Ramos (cell line): ENCODE measurements at regions not wholly inside any gene's neighbourhood (a gene's known extent, or its start where the extent isn't known, plus 50 kb on each side); places are given as distances from the start of the nearest gene placed in this dataset.
"Not testable (repeated sequence)": the region's sequence is repeated elsewhere in the genome, so short reads cannot be mapped to it uniquely, and the experiment has no call there.

Source experiments
- in situ Hi-C: fragments of 300-500 bp; cut with MboI; formaldehyde crosslinking; loops from one replicate; pipeline ENCODE4 v1.14.3; 2022; ENCODE audit warnings: low sequenced_read_pairs; ENCODE audit not compliant: unreplicated experiment

DNA sequence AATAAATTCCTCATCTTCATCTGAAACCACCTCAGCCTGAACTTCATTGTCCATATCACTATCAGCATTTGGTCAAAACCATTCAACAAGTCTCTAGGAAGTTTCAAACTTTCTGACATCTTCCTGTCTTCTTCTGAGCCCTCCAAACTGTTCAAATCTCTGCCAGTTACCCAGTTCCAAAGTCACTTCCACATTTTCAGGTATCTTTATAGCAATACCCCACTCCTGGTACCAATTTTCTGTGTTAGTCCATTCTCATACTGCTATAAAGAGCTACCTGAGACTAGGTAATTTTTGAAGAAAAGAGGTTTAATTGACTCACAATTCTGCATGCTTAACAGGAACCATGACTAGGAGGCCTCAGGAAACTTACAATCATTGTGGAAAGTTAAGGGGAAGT lies 250.4 kb downstream of the SLITRK6 start:
- in situ Hi-C loops = not testable (repeated sequence)

DNA sequence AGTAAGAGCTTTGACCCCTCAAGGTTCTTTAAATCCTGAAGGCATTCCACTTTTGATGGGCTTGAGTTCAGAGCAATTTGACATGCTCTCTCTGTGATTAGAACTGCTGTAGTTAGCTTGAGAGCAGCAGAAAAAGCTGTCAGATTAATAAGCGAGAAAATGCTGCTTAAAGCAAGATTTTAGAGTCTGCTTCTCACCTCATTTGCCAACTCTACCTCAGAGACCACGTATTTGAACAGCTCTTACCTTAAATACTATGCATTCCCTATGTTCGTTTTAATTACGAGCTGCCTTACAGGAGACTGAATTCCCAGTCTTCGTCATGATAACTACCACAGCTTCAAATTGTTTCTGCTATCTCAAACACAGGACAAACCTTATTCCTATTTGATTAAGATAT lies 253.4 kb downstream of the SLITRK6 start:
- in situ Hi-C loops = no loop called here

DNA sequence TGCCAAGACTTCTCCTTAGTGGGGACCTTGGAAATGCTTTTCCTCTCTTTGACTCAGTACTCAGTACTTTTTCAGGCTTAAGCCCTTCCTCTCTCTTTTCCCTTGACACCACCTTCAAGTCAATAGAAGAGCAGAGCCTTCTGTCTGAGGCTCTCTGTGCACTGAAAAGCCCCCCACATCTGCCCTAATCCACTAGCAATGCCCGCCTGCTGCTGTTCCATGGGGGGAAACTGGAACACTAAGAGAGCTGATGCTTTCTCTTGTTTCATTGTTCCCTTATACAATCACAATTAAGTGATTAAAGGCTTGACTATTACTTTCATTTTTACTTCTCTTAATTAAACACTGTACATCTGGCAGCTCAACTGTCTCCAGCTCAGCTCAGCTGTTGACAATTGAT lies 254.5 kb downstream of the SLITRK6 start:
- in situ Hi-C loops = no loop called here

DNA sequence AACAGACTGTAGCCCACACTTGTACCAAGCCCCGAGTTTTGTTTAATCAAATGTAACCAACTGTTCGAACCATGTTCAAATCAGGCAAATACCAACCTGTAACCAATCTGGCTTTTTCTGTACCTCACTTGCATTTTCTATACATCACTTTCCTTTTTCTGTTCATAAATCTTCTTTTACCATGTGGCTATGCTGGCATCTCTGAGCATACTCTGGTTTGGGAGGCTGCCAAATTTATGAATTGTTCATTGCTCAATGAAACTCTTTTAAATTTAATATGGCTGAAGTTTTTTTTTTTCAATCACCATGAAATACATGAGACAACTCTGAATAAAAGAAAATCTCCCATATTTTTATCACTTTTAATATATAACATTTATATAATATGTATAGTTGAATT lies 256.1 kb downstream of the SLITRK6 start:
- in situ Hi-C loops = no loop called here

DNA sequence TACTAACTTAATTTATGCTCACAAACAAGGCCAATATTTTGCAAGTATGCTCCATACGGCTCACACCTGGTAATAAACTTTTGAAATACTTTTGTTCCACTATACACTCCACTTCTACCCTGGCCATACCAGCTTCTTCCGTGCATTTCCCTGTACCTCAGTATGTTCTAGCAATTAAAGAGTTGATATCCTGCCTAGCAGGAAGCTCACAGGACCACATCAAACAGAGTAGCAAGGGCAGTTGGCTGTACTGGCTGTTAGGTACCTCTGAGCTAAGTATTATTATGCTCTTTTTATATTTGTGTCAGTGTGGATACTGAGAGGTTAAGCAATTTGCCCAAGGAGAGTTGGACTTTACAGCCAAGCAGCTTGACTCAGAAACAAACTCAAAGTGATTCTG lies 257.7 kb downstream of the SLITRK6 start:
- in situ Hi-C loops = no loop called here

DNA sequence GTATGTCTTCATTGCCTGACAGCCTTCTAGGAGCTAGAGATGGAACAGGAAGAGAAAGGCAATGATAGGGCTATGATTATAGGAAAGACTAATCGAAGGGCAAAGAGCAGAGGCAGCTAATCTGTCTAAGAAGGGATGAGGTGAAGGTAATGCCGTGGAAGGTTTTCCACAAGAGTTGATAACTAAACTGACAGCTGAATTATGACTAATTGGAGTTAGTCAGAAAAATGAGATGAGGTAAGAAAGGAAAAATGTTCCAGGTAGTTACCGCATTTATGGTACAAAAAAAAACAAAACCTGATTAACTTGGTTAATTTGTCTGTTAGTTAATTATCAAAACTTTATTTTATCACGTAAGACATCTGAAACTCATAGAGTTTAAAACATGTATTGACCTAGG lies 260.3 kb downstream of the SLITRK6 start:
- in situ Hi-C loops = no loop called here

DNA sequence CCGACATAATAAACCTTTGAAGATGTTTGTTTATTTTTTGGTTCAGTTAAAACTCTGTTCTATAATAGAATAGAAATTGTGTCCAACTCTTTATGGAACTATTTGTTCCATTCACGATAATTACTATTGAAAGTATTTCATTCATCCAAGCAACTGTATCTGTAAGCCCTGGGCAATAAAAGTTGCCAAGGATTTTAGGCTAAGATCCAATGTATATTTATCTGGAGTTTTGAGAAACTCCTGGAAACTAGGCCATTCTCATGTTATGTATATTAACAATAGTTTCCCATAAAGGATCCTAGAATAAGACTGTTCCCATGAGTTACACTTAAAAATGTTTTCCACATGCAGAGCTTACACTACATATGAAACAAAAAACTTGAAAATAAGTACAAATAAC lies 261.6 kb downstream of the SLITRK6 start:
- in situ Hi-C loops = no loop called here

DNA sequence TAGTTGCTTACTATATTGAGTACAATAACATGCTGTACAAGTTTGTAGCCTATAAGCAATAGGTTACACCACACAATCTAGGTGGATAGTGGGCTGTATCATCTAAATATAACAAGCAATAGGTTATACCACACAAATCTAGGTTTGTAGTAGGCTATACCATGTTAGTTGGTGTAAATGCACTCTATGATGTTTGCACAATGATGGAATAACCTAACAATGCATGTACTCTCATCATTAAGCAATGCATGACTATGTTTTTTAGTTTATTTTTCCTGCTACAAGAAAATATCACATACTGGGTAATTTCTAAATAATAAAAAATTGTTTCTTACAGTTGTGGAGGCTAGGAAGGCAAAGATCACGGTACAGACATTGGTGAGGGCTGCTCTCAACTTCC lies 262.5 kb downstream of the SLITRK6 start:
- in situ Hi-C loops = no loop called here

DNA sequence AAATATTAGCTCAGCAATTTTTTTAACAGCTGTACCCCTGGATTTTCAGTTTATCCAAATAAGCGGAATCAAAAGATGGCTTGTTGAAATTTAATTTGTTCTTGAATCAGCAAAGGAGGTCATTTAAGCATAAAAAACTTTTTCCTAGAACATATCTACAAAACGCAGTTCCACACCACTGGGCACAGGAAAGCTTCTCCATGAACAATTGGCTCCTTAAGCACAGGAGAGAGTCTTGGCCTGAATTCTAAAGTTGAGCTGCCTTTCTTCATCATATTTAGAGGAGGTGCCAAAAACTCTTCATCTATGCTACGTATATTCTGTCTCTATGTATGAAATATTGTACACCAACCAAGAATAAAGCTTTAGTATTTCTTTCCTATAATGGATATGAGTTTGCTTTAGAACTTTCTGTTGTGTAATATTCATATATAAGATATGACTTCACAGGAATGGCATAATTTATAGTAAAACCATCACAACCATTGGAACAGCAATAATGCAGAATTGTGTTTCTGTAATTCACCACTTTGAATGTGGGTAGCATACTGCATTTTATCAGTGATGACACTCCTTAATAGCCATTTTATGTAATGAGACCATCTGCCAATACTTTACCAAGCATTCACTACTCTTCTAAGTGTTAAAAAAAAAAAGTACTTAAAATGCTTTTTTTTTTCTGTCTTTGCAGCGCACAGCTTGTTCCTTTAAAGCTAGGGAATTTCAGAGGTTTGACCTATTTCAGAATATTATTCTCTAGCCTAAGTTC lies 263.7 kb downstream of the SLITRK6 start:
- in situ Hi-C loops = no loop called here

DNA sequence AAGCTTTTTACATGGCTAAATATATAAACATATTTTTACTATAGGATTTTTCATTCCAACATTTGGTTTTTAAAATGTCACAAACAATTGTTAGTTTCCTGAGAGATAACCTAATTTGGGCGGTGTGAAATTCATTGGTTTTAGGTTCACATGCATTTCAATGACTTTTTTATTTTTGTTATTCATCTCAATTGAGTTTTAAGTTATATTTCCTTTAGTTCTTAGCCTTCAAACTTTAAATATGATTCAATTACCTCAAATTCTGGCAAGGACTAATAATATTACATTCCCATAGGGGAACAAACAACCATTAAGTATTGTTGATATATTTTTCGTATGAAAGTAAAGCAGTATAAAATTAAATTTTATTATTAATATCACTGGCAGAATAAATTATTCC lies 265.3 kb downstream of the SLITRK6 start:
- in situ Hi-C loops = no loop called here

DNA sequence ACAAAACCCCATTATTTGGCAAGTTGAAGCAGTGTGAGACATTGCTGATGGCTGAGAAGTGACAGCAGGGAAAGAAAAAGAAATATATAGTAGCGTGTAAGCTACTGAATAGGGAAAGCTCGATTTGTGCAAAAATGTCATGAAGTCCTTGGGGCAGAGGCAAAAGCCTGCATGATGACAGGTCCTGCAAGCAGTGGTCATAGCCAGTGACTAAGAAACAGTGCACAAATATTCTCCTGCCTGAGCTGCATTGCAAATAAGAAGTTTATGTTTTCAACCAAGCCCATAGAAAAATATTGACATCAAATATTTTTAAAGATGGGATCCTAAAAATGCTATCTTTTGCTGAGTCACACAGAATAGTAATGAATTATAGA lies 270.0 kb downstream of the SLITRK6 start:
- in situ Hi-C loops = no loop called here

DNA sequence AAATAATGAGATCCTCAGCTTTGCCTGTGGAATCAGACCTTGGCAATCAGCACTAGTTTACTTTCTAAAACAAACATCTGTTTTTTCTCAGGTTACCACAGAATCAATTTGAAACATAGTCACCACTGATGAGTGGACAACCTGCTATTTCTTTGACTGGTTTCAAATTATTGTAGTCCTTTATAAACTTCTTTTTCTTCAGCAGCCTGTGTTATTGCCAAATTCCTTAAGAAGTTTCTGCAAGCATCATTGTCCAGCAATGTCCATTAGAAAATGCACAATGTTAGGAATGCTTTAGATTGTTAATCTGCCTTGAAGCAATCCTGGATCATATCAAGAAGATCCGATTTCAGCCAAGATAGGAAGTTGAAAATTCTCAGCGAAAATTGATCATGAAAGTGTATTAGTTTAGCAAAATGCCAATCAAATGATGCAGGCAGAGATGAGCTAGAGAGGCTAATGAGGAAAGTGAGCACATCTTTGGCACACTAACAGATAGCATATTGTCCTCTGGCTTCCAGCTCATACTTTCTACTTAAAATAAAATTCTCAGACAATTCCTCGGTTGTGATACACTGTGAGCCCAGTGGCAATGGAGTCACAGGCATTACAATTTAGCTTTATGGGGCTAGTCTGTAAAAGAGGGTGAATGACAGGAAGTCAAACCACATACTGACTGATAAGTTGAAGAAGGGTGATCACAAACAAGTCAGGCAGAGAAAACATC lies 270.6 kb downstream of the SLITRK6 start:
- in situ Hi-C loops = no loop called here

DNA sequence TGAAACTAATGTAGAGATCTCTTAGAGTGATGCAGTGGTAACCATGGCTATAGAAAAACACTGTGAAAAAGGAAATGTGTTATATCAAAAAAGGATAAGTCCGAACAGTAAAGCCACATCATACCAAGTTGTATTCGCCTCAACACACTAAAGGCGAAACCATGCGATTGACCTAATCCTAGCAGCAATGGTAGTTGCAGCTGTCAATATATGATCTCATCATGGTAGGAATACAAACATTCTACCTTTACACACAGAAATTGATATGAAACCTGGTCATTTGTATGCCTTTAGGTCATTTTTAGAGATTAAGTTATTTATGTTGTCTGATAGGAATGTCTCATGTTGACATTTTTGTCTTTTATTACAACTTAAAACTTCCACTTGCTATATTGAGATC lies 271.9 kb downstream of the SLITRK6 start:
- in situ Hi-C loops = no loop called here

DNA sequence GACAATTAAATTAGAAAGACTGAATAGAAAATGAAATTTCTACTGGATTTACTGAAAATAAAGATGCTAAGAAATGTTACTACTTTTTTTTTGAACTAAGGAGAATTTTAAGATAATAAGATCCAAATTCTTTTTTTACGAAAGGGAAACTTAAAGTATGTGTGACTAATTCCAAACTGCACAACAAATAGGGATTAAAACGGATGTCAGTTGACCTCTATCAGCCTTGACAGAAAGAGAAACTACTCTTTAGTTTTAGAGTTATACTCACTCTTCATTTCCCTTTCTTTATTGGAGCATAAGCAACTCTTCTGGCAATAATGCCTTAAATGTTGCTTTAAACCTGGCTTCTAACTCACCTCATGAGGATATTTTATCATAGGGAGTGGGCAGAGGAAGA lies 273.8 kb downstream of the SLITRK6 start:
- in situ Hi-C loops = no loop called here

DNA sequence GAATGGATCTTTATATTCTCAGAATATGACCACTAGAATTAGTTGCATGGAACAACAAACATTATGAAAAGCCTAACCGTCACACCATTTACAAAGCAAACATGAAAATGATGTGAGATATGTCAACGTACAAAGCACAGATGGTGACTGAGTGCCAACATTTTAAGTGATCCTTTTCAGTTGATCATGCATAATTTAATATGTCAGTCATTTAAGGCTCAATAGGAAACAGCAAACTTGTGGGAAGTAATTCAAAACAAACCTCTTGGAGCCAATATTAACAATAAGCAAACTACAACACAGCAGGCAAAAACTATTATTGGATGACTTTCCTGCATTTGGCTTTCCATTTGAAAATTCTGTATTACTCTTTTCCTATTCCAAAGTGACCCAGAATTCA lies 277.6 kb downstream of the SLITRK6 start:
- in situ Hi-C loops = no loop called here

DNA sequence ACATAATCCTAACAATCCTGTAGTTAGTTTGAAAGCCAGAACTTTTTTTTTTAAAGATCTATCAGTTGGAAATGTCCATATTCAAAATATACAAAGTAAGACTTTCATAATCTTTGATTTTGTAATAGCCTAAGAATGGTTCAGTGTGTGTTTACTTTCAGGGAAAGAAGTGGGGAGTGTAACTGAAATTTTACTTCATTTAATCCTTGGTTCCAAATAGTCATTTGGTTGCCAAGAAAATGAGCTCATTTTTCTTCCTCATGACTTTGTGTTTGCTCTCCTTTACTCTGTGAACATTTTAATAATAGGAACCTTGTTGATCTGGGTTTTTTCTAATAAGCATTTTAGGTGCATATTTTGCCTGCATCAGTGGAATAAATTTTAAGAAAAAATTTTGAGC lies 278.8 kb downstream of the SLITRK6 start:
- in situ Hi-C loops = no loop called here

DNA sequence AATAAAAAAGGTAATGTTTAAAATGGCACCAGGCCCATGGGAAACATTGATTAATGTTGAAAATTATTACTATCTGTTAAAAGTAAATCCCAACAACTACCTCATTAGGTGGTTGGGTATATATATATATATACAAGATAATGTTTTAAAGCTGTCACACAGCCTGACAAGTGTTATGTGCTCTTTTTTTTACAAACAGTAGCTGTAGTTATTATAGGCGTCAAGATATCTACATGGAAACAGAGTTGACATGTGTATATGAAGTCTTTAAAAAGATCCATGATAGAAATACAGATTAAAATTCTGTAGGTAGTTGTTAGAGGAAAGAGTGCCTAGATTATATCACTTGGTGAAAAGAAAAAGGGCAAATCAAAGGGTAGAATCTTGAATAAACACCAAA lies 279.9 kb downstream of the SLITRK6 start:
- in situ Hi-C loops = no loop called here

DNA sequence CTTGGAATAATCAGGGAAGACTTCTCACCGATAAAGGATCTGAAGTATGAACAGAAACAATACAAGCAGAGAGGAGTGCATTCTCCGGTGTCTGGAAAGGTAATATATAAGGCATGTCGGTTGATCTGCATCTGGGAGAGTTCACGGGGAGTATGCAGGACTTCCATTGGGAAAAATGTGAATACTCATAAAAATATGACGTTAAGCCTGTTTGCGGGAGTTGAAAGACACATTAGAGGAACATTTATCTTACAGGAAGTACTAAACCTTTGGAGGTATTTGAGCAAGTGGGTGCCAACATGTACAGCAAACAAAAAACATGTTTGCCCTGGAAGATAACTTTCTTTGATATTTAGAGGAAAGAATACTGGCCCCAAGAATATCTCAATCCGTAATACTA lies 286.8 kb downstream of the SLITRK6 start:
- in situ Hi-C loops = no loop called here

DNA sequence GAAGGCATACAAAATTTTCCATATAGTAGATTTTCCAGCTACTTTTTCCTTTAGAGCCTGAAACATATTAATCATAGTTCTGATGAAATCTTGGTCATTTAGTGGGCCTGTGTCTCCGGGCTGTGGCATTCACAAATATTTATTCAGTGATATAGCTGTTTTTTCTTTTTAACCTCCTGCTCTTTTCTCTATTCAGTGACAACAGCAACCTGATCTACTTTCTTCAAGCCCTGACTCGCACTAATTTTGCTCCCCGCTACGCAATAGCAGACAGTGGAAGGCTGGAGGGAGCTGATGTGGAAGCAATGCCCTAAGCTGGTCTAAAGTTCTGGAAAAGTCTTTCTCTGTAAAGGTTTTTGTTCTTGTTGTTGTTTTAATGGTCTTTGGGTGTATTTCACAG lies 289.7 kb downstream of the SLITRK6 start:
- in situ Hi-C loops = no loop called here

DNA sequence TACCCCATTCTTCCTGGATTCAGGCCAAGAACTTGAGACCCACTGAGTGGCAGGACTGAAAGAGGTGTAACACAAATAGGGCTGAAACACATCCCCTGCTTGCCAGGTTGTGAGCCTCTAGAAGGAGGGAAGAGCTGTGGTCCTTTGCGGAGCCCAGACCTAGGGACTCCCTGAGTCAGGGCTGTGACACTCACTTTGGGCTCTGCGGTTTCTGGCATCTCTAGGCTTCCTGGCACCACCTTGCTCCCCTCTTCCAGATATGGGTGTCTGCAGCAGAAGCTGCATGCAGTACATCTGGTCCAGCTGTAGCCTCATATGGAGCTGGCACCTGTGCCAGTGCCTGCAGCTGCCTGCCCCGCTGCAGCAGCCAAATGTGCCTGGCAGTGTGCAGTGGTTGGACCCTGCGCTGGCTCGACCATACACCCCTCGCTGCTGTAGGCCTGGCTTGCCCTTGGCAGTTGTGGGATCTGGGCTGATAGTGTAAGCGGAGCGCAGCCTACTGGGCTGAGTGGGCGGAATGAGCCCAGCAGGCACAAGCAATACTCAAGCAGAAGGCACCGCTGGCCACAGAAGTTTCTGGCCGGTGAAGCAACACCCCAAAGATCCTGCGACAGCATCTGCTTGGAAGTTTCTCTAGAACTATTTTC lies 290.4 kb downstream of the SLITRK6 start:
- in situ Hi-C loops = no loop called here

DNA sequence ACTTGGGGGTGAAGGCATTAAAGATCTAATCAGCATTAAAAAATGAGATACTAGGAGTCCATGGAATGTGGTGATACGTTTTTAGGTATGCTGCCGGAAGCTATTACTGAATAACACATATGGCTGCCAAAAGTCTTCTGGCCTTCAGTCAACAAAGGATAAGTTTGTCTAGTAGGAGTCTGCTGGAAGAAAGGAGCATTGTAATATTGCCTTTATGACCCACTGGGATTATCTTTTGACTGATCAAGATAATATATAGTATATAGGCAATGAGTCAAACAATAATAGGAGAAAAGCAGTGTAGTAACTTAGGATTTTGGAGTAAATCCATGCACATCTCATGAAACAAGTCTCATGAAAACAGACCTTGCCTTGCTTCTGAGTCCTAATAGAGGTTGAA lies 295.4 kb downstream of the SLITRK6 start:
- in situ Hi-C loops = no loop called here

DNA sequence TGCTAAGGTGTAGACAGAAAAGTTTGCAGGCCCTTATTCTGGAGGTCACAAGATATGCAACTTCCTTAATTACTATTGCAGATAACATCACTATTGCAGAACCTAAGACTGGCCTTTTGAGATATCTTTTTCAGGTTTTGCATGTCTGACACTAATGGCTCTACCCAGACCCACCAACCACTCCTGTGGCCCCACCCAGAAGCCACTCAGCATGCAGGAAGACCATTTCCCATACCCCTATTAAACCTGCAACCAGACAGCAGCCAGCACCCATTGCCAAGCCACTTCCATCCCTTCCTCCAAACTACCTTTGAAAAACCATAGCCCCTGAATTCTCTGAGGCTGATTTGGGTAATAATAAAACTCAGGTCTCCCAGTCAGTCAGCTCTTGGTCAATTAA lies 297.6 kb downstream of the SLITRK6 start:
- in situ Hi-C loops = no loop called here
